ENCODE measurements at regions not wholly inside any gene's neighbourhood (a gene's known extent, or its start where the extent isn't known, plus 50 kb on each side); places are given as distances from the start of the nearest gene placed in this dataset.

GRCh38 chr4:3821580-3822229, 55.5 kb downstream of the ADRA2C start:
- no peak for TF ChIP-seq CTCF (conservative IDR thresholded peaks at IDR 0.05; ENCODE audit: low read depth, low read length)
- TF ChIP-seq EZH2 (IDR thresholded peaks at IDR 0.05; ENCODE audit: borderline replicate concordance, low read depth, low read length, poor library complexity, severe bottlenecking), result no peak

Data from A673 (cell line).